ENCODE measurements at regions not wholly inside any gene's neighbourhood (a gene's known extent, or its start where the extent isn't known, plus 50 kb on each side); places are given as distances from the start of the nearest gene placed in this dataset.

- Histone ChIP-seq H3K27me3 (ENCODE audit: insufficient read depth, low read length, poor library complexity, severe bottlenecking) (no peaks in the 10 kb centered on the region), H2AFZ (ENCODE audit: low read length) (no peak overlapping the region), H3K79me2 (ENCODE audit: insufficient read depth, low read length) (no peaks in the 10 kb centered on the region), H3F3A (ENCODE audit: low read depth) (no peaks in the 10 kb centered on the region), H3K9me2 (replicated peaks; ENCODE audit: low read depth, low read length) (no peaks in the 10 kb centered on the region), H3K4me1 (ENCODE audit: insufficient read depth, low read length, poor library complexity, severe bottlenecking) (no peaks in the 10 kb centered on the region), H4K20me1 (ENCODE audit: insufficient read depth, low read length, poor library complexity, severe bottlenecking) (no peaks in the 10 kb centered on the region), H3K4me3 (ENCODE audit: low read length, poor library complexity, severe bottlenecking) (no peak overlapping the region), H3K9me3 (ENCODE audit: insufficient read depth, low read depth, low read length) (no peaks in the 10 kb centered on the region; the same call in 1 of the 2 replicates), H3K4me2 (ENCODE audit: low read depth, low read length, poor library complexity, severe bottlenecking) (no peak overlapping the region), H3K9ac (ENCODE audit: low read depth, low read length, poor library complexity, severe bottlenecking) (no peak overlapping the region), H3K36me3 (ENCODE audit: insufficient read depth, low read length) (no peaks in the 10 kb centered on the region)
- no peak for TF ChIP-seq EZH2phosphoT487 (IDR thresholded peaks at IDR 0.05; ENCODE audit: borderline replicate concordance)
- TF ChIP-seq CTCF (conservative IDR thresholded peaks at IDR 0.05; ENCODE audit: low read length) = no peak
Measured at GRCh38 chr18:4808891-4809290, 353.8 kb upstream of the DLGAP1 start.

DNA sequence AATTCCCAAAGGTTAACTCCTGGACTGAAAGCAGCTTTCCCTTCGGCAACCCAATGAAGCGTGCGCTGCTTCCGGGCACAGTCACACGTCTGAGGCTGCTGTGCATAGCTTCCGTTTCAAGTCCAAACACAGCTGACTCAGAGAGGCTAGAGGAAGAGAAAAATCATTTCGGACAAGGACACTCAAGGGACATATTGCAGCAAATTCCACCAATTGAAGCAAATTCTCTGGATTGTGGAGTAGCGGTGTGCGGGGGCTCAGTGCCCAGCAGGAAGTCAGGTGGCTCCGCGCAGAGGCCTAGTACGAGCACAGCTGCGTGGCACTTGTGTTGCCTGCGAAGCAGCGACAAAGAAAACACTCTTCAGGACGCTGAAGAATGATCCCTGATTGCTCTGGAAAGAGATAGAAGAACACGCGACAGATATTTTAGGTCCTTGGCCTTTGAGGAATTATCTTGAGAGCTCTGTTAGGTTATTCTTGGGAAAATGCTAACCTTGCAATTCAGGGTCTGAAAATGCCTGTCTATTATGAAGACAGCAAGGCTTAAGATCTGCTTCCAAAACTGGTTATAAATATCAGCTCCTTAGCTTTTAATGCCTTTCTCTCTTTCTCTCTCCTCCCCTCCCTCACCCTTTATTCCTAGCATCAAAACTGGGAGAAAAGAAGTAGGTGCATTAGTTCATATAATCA is 352.6 kb upstream of the DLGAP1 start:
- Histone ChIP-seq H3K4me2 (ENCODE audit: low read depth, low read length, poor library complexity, severe bottlenecking) (no peak overlapping the region), H3K9me2 (replicated peaks; ENCODE audit: low read depth, low read length) (no peaks in the 10 kb centered on the region), H3K79me2 (ENCODE audit: insufficient read depth, low read length) (no peaks in the 10 kb centered on the region), H4K20me1 (ENCODE audit: insufficient read depth, low read length, poor library complexity, severe bottlenecking) (no peaks in the 10 kb centered on the region), H3K36me3 (ENCODE audit: insufficient read depth, low read length) (no peaks in the 10 kb centered on the region), H3F3A (ENCODE audit: low read depth) (no peaks in the 10 kb centered on the region), H3K9ac (ENCODE audit: low read depth, low read length, poor library complexity, severe bottlenecking) (no peak overlapping the region), H3K9me3 (ENCODE audit: insufficient read depth, low read depth, low read length) (no peaks in the 10 kb centered on the region), H3K4me1 (ENCODE audit: insufficient read depth, low read length, poor library complexity, severe bottlenecking) (no peaks in the 10 kb centered on the region), H3K27me3 (ENCODE audit: insufficient read depth, low read length, poor library complexity, severe bottlenecking) (no peaks in the 10 kb centered on the region), H3K4me3 (ENCODE audit: low read length, poor library complexity, severe bottlenecking) (no peak overlapping the region), H2AFZ (ENCODE audit: low read length) (no peak overlapping the region)
- TF ChIP-seq EZH2phosphoT487 (IDR thresholded peaks at IDR 0.05; ENCODE audit: borderline replicate concordance) = no peak
- no peak for TF ChIP-seq CTCF (conservative IDR thresholded peaks at IDR 0.05; ENCODE audit: low read length)

DNA sequence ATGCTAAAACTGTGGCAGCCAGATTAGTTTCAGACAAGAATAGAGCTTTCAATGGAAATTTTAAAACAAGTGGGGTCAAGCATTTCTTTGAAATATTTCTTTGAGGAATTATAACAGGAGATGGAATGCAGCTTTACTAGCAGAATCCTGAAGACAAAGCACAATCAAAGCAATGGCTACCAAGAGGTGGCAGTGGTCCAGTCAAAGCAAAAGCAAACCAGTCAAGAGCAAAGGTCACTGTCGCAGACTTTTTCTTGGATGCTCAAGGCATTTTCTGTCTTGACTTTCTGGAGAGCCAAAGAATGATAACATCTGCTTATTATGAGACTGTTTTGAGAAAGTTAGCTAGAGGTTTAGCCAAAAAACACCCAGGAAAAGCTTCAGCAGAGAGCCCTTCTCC is 351.2 kb upstream of the DLGAP1 start:
- Histone ChIP-seq H3K4me2 (ENCODE audit: low read depth, low read length, poor library complexity, severe bottlenecking) (no peak overlapping the region), H3K27me3 (ENCODE audit: insufficient read depth, low read length, poor library complexity, severe bottlenecking) (no peaks in the 10 kb centered on the region), H3K36me3 (ENCODE audit: insufficient read depth, low read length) (no peaks in the 10 kb centered on the region), H3K9me3 (ENCODE audit: insufficient read depth, low read depth, low read length) (no peaks in the 10 kb centered on the region), H4K20me1 (ENCODE audit: insufficient read depth, low read length, poor library complexity, severe bottlenecking) (no peaks in the 10 kb centered on the region), H3K4me1 (ENCODE audit: insufficient read depth, low read length, poor library complexity, severe bottlenecking) (no peaks in the 10 kb centered on the region), H3K79me2 (ENCODE audit: insufficient read depth, low read length) (no peaks in the 10 kb centered on the region), H3K9me2 (replicated peaks; ENCODE audit: low read depth, low read length) (no peaks in the 10 kb centered on the region), H3K4me3 (ENCODE audit: low read length, poor library complexity, severe bottlenecking) (no peak overlapping the region), H3F3A (ENCODE audit: low read depth) (no peaks in the 10 kb centered on the region), H3K9ac (ENCODE audit: low read depth, low read length, poor library complexity, severe bottlenecking) (no peak overlapping the region), H2AFZ (ENCODE audit: low read length) (no peak overlapping the region)
- TF ChIP-seq CTCF (conservative IDR thresholded peaks at IDR 0.05; ENCODE audit: low read length) (no peak), EZH2phosphoT487 (IDR thresholded peaks at IDR 0.05; ENCODE audit: borderline replicate concordance) (no peak)
